B cell (primary cell): ENCODE measurements at regions not wholly inside any gene's neighbourhood (a gene's known extent, or its start where the extent isn't known, plus 50 kb on each side); places are given as distances from the start of the nearest gene placed in this dataset.

Experiments used
- ATAC-seq: fragments of 200-7000 bp; cut with Tn5 transposase; one replicate; pipeline ENCODE4 v1.10.0; 2021; ENCODE audit warnings: low read depth, mild to moderate bottlenecking, moderate number of reproducible peaks, moderate library complexity
- CTCF ChIA-PET: fragments of 350-600 bp; sonication (Branson Sonifier 250); formaldehyde crosslinking; loops from one replicate; lab custom pipeline; 2021; ENCODE audit warnings: antibody characterized with exemption, inconsistent platforms; lab: Charles Lee
- POLR2A ChIA-PET: fragments of 350-600 bp; sonication (Branson Sonifier 250); formaldehyde crosslinking; loops from one replicate; lab custom pipeline; 2021; ENCODE audit warnings: antibody characterized with exemption; lab: Charles Lee
- DNase-seq: peaks from one replicate; pipeline ENCODE4 v3.0.0; 2013
- H2AFZ ChIP-seq: 2 replicates; pipeline ENCODE4 v1.6.1; 2012; ENCODE audit warnings: mild to moderate bottlenecking, low read depth, low read length; ENCODE audit not compliant: insufficient read depth, poor library complexity, severe bottlenecking
- H3K27ac ChIP-seq, 2 donors: 1 replicate in 1 of 2; 2 replicates in 1 of 2; pipeline ENCODE4 v1.5.1; 2012 to 2013; ENCODE audit warnings: low read length in 2 of 2, mild to moderate bottlenecking in 2 of 2, moderate library complexity in 1 of 2
- H3K27me3 ChIP-seq, 4 experiments: fragments of 200-600 bp in 1 of 4; sonication (generic) in 1 of 4; replicated peaks in 1 of 4; 1 replicate in 2 of 4; 2 replicates in 2 of 4; pipeline versions ENCODE4 v1.6.1 to v1.7.0; 2013 to 2016; ENCODE audit warnings: low read length in 3 of 4, mild to moderate bottlenecking in 2 of 4, mixed read lengths in 1 of 4, moderate library complexity in 1 of 4; ENCODE audit not compliant: insufficient read depth in 4 of 4, control insufficient read depth in 3 of 4; ENCODE audit errors: control extremely low read depth in 1 of 4
- H3K36me3 ChIP-seq, 2 experiments: replicated peaks in 1 of 2; 1 replicate in 1 of 2; 2 replicates in 1 of 2; pipeline versions ENCODE4 v1.6.1 to v1.7.1; 2013; ENCODE audit warnings: low read length in 1 of 2; ENCODE audit not compliant: insufficient read depth in 2 of 2, control insufficient read depth in 1 of 2; ENCODE audit errors: control extremely low read depth in 1 of 2, extremely low read depth in 1 of 2
- H3K4me1 ChIP-seq, 2 donors: fragments of 200-600 bp in 1 of 2; sonication (generic) in 1 of 2; 1 replicate in 1 of 2; 2 replicates in 1 of 2; pipeline versions ENCODE4 v1.5.1 to v1.6.1; 2013 to 2017; ENCODE audit warnings: low read length in 2 of 2; ENCODE audit not compliant: control insufficient read depth in 2 of 2, insufficient read depth in 2 of 2
- H3K4me2 ChIP-seq: replicated peaks from 2 replicates; pipeline ENCODE3; 2012; ENCODE audit warnings: mild to moderate bottlenecking, low read depth, low read length; ENCODE audit not compliant: poor library complexity, severe bottlenecking
- H3K4me3 ChIP-seq, 5 experiments: fragments of 200-600 bp in 1 of 5; sonication (generic) in 1 of 5; 1 replicate in 3 of 5; 2 replicates in 2 of 5; pipeline versions ENCODE4 v1.5.1 to v1.7.0; 2011 to 2016; ENCODE audit warnings: low read length in 4 of 5, mild to moderate bottlenecking in 4 of 5, low read depth in 2 of 5, control low read depth in 1 of 5, moderate library complexity in 1 of 5; ENCODE audit not compliant: insufficient read depth in 1 of 5; ENCODE audit errors: control extremely low read depth in 1 of 5, extremely low read depth in 1 of 5
- H3K79me2 ChIP-seq: fragments of 200-600 bp; sonication (generic); one replicate; pipeline ENCODE4 v1.6.0; 2016; ENCODE audit warnings: low read length; ENCODE audit not compliant: control insufficient read depth, insufficient read depth
- H3K9ac ChIP-seq: fragments of 200-600 bp; sonication (generic); 2 replicates; pipeline ENCODE4 v1.6.1; 2017; ENCODE audit warnings: mild to moderate bottlenecking, low read length, moderate library complexity
- H3K9me3 ChIP-seq, 3 donors: one replicate each; pipeline versions ENCODE4 v1.6.1 to v1.7.1; 2013; ENCODE audit warnings: low read length in 2 of 3; ENCODE audit not compliant: control insufficient read depth in 2 of 3, insufficient read depth in 1 of 3; ENCODE audit errors: control extremely low read depth in 1 of 3
- H4K20me1 ChIP-seq: 2 replicates; pipeline ENCODE4 v1.6.0; 2012; ENCODE audit warnings: mild to moderate bottlenecking, low read length; ENCODE audit not compliant: insufficient read depth, control insufficient read depth, poor library complexity, severe bottlenecking
- H3K27ac Mint-ChIP-seq: one replicate; pipeline ENCODE4 v1.8.0; 2021; ENCODE audit warnings: mixed read lengths
- H3K27me3 Mint-ChIP-seq: one replicate; pipeline ENCODE4 v1.8.0; 2021; ENCODE audit warnings: mixed read lengths
- H3K4me1 Mint-ChIP-seq: one replicate; pipeline ENCODE4 v1.8.0; 2021; ENCODE audit warnings: mixed read lengths
- H3K4me3 Mint-ChIP-seq: one replicate; pipeline ENCODE4 v1.8.0; 2021; ENCODE audit warnings: mixed read lengths
- H3K9me3 Mint-ChIP-seq: one replicate; pipeline ENCODE4 v1.8.0; 2022; ENCODE audit warnings: mixed read lengths; ENCODE audit not compliant: insufficient read depth
- EZH2 ChIP-seq: IDR thresholded peaks from 2 replicates; pipeline ENCODE4 v1.6.1; 2012; ENCODE audit warnings: borderline replicate concordance, low read depth, mild to moderate bottlenecking, moderate library complexity, low read length; ENCODE audit not compliant: insufficient read depth, poor library complexity, severe bottlenecking
- WGBS: methylation state at CpG from one replicate; pipeline ENCODE4 v1.1.5; 2013; ENCODE audit warnings: missing lambda C conversion rate; ENCODE audit not compliant: insufficient coverage; 5-methylcytosine and 5-hydroxymethylcytosine counted together
- intact Hi-C: fragments of 100-400 bp; cut with micrococcal nuclease; formaldehyde crosslinking; loops from one replicate; pipeline ENCODE4 v1.10.0; 2022
- TF ChIP-seq, protein P1 (sequence below): fragments of 200-600 bp; IDR thresholded peaks from one replicate; pipeline ENCODE4 v1.8.0; 2022; ENCODE audit warnings: antibody characterized with exemption, mild to moderate bottlenecking

DNA sequence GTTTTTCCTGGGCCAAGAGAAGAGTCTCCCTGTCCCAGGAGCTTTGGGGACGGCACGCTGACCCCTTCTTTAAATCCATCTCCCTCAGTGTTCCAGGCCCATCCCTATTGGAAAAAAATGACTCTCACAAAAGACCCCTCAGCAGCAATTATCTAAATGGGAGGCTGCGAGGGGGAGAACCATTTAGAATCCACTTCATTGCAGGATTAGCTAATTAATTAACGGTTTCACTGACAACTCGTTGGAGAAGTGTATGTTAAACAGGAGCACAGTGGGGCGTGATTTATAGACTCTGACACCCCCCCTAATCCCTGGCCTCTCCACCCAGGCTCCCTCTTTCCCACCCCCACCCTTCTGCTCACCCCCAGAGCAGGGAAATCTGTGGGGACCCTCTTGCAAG lies 162.8 kb upstream of the LHX5 start:
- no peak for ATAC-seq
- POLR2A ChIA-PET = no interaction called here
- CTCF ChIA-PET = no interaction called here
- TF ChIP-seq, protein P1, sequence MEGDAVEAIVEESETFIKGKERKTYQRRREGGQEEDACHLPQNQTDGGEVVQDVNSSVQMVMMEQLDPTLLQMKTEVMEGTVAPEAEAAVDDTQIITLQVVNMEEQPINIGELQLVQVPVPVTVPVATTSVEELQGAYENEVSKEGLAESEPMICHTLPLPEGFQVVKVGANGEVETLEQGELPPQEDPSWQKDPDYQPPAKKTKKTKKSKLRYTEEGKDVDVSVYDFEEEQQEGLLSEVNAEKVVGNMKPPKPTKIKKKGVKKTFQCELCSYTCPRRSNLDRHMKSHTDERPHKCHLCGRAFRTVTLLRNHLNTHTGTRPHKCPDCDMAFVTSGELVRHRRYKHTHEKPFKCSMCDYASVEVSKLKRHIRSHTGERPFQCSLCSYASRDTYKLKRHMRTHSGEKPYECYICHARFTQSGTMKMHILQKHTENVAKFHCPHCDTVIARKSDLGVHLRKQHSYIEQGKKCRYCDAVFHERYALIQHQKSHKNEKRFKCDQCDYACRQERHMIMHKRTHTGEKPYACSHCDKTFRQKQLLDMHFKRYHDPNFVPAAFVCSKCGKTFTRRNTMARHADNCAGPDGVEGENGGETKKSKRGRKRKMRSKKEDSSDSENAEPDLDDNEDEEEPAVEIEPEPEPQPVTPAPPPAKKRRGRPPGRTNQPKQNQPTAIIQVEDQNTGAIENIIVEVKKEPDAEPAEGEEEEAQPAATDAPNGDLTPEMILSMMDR = no peak
- TF ChIP-seq EZH2 = no peak
- 40% methylated on average over 1 of the region's 6 CpGs for WGBS
- H3K4me2 ChIP-seq = no peak overlapping the region
- no peak overlapping the region for H3K27ac Mint-ChIP-seq
- H3K4me3 ChIP-seq = no peak overlapping the region
- peaks cover 21% of the 10 kb centered on the region for H3K27me3 Mint-ChIP-seq
- peaks cover 0 to 7% (median 3%) of the 10 kb centered on the region in 3 donors for H3K9me3 ChIP-seq
- H3K27ac ChIP-seq = no peak overlapping the region
- no peaks in the 10 kb centered on the region for H4K20me1 ChIP-seq
- H2AFZ ChIP-seq = no peak overlapping the region
- no peak overlapping the region for H3K9ac ChIP-seq
- no peaks in the 10 kb centered on the region for H3K79me2 ChIP-seq
- peaks cover 2% of the 10 kb centered on the region for H3K9me3 Mint-ChIP-seq
- no peak overlapping the region for H3K4me3 Mint-ChIP-seq
- no peaks in the 10 kb centered on the region for H3K4me1 ChIP-seq
- no peaks in the 10 kb centered on the region for H3K36me3 ChIP-seq
- DNase-seq = no peak
- H3K27me3 ChIP-seq = no peaks in the 10 kb centered on the region
- no peaks in the 10 kb centered on the region for H3K4me1 Mint-ChIP-seq
- intact Hi-C loops = no loop called here

DNA sequence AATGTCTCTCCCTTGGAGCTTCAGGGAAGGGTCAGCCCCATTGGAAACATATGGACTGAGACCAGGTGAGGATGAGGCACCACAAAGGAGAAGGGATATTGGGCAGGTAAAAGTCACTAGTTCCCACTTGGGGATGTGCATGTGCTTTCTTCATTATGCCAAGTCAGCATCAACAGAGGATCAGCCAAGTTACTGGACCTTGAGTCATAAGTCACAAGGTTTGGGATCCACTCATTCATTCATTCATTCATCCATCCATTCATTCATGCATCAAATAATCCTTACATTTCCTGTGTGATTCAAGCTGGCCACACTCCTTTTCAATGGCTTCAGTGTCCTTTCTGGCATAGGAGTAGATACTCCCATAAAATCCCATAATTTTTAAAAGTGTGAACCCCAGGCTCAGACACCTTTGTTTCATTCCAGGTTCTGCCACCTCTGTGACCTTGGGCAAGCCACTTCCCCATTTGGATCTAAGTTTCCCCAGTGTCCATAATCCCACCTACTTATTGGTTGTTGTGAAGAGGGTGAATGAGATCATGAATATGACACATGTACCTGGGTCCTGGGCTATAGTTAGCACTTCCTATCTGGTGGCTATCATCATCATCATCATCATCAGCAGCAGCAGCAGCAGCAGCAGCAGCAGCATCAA lies 162.1 kb upstream of the LHX5 start:
- TF ChIP-seq EZH2 = no peak
- TF ChIP-seq, protein P1 = no peak
- Histone ChIP-seq H3K27ac (no peak overlapping the region), H4K20me1 (no peaks in the 10 kb centered on the region), H3K36me3 (no peaks in the 10 kb centered on the region), H3K27me3 (no peaks in the 10 kb centered on the region), H3K4me1 (no peaks in the 10 kb centered on the region), H3K9ac (no peak overlapping the region), H3K9me3 (peaks cover 0 to 7% (median 3%) of the 10 kb centered on the region in 3 donors), H2AFZ (no peak overlapping the region), H3K4me3 (no peak overlapping the region), H3K4me2 (no peak overlapping the region), H3K79me2 (no peaks in the 10 kb centered on the region)
- ChIA-PET CTCF (no interaction called here), POLR2A (no interaction called here)
- Mint-ChIP-seq H3K4me1 (no peaks in the 10 kb centered on the region), H3K27ac (no peak overlapping the region), H3K9me3 (peaks cover 2% of the 10 kb centered on the region), H3K4me3 (no peak overlapping the region), H3K27me3 (peaks cover 15% of the 10 kb centered on the region)
- DNase-seq (no peak), ATAC-seq (no peak)
- intact Hi-C loops = no loop called here
